T-helper 2 cell treated with Interferon-gamma antibody and Interleukin-4, amounts not matched to agents 5 μg/mL and 100 μg/mL, for 36 hours (primary cell): ENCODE measurements at regions not wholly inside any gene's neighbourhood (a gene's known extent, or its start where the extent isn't known, plus 50 kb on each side); places are given as distances from the start of the nearest gene placed in this dataset.
"Not testable (repeated sequence)": the region's sequence is repeated elsewhere in the genome, so short reads cannot be mapped to it uniquely, and the experiment has no call there.

Experiments
- DNase-seq: peaks from one replicate; pipeline ENCODE4 v3.0.0; 2021; ENCODE audit warnings: low spot score
- H3K27ac Mint-ChIP-seq: one replicate; pipeline ENCODE4 v1.8.0; 2021; ENCODE audit warnings: mild to moderate bottlenecking, mixed read lengths
- H3K27me3 Mint-ChIP-seq: one replicate; pipeline ENCODE4 v1.8.0; 2021; ENCODE audit warnings: low read depth, mixed read lengths
- H3K36me3 Mint-ChIP-seq: one replicate; pipeline ENCODE4 v1.8.0; 2021; ENCODE audit warnings: low read depth, mixed read lengths
- H3K4me1 Mint-ChIP-seq: one replicate; pipeline ENCODE4 v1.8.0; 2021; ENCODE audit warnings: low read depth, mixed read lengths
- H3K4me3 Mint-ChIP-seq: one replicate; pipeline ENCODE4 v1.8.0; 2022; ENCODE audit warnings: mild to moderate bottlenecking, moderate library complexity, mixed read lengths
- H3K9me3 Mint-ChIP-seq: one replicate; pipeline ENCODE4 v1.8.0; 2021; ENCODE audit warnings: mixed read lengths

DNA sequence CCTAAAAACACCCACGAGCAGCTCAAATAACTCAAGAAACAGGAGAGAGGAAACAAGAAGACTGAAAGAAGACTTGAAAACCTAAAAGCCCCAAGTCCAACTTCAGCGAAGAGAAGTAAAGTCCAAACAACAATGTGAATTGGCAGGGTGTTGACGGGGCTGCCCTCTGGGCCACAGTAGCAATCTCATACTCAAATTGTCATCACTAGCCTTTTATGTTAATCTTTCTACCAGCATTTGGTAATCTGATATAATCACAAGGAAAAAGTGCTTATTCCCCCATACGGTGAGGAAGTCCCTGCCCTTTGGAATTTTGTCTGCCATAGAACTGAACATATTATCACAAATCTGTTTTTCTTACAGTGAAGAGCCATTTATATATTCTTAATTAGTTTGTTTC is 51.5 kb upstream of the IFNE start:
- H3K4me1 Mint-ChIP-seq: no peaks in the 10 kb centered on the region
- H3K4me3 Mint-ChIP-seq: no peak overlapping the region
- no peaks in the 10 kb centered on the region for H3K9me3 Mint-ChIP-seq
- no peak overlapping the region for H3K27ac Mint-ChIP-seq
- H3K36me3 Mint-ChIP-seq: no peaks in the 10 kb centered on the region
- DNase-seq: no peak
- no peaks in the 10 kb centered on the region for H3K27me3 Mint-ChIP-seq

DNA sequence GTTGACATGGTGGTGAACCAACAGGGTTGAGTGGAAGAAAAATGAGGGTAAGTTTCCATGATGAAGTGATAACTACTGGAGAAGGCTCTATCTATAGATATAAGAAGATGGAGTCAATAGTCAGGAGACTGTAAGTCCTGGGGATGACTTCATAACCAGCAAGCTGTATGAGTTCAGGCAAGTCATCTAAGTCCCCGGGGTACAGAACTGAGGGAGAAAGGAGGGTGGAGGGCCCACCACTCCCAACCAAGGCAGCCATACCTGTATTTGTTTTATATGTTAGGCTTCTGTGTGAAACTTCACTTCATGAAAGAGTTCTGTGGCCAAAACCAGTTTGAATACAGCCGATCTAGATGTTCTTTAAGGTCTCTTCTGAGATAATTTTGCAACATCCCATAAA is 53.3 kb upstream of the IFNE start:
- Mint-ChIP-seq H3K4me3 (no peak overlapping the region), H3K36me3 (no peaks in the 10 kb centered on the region), H3K27me3 (no peaks in the 10 kb centered on the region), H3K27ac (no peak overlapping the region), H3K9me3 (no peaks in the 10 kb centered on the region), H3K4me1 (no peaks in the 10 kb centered on the region)
- DNase-seq: no peak

GRCh38 chr9:21542787-21543186 is 60.7 kb upstream of the IFNE start:
- H3K36me3 Mint-ChIP-seq: no peaks in the 10 kb centered on the region
- H3K4me3 Mint-ChIP-seq: no peak overlapping the region
- H3K27ac Mint-ChIP-seq: no peak overlapping the region
- H3K4me1 Mint-ChIP-seq: no peaks in the 10 kb centered on the region
- DNase-seq: no peak
- H3K9me3 Mint-ChIP-seq: no peaks in the 10 kb centered on the region
- H3K27me3 Mint-ChIP-seq: no peaks in the 10 kb centered on the region

GRCh38 chr9:21543187-21543586 is 61.1 kb upstream of the IFNE start:
- Mint-ChIP-seq H3K27ac (no peak overlapping the region), H3K9me3 (no peaks in the 10 kb centered on the region), H3K4me1 (no peaks in the 10 kb centered on the region), H3K4me3 (no peak overlapping the region), H3K36me3 (no peaks in the 10 kb centered on the region), H3K27me3 (no peaks in the 10 kb centered on the region)
- DNase-seq: no peak

GRCh38 chr9:21543816-21544215 is 61.7 kb upstream of the IFNE start:
- not testable (repeated sequence) for H3K27ac Mint-ChIP-seq, H3K4me1 Mint-ChIP-seq, DNase-seq, H3K4me3 Mint-ChIP-seq, H3K27me3 Mint-ChIP-seq, H3K9me3 Mint-ChIP-seq, H3K36me3 Mint-ChIP-seq

- peaks cover 5% of the 10 kb centered on the region for H3K4me1 Mint-ChIP-seq
- H3K4me3 Mint-ChIP-seq: no peak overlapping the region
- no peak overlapping the region for H3K27ac Mint-ChIP-seq
- no peak for DNase-seq
- no peaks in the 10 kb centered on the region for H3K9me3 Mint-ChIP-seq
- H3K36me3 Mint-ChIP-seq: no peaks in the 10 kb centered on the region
- H3K27me3 Mint-ChIP-seq: no peaks in the 10 kb centered on the region
These were observed 64.8 kb upstream of the IFNE start for GRCh38 chr9:21546949-21547348.

DNA sequence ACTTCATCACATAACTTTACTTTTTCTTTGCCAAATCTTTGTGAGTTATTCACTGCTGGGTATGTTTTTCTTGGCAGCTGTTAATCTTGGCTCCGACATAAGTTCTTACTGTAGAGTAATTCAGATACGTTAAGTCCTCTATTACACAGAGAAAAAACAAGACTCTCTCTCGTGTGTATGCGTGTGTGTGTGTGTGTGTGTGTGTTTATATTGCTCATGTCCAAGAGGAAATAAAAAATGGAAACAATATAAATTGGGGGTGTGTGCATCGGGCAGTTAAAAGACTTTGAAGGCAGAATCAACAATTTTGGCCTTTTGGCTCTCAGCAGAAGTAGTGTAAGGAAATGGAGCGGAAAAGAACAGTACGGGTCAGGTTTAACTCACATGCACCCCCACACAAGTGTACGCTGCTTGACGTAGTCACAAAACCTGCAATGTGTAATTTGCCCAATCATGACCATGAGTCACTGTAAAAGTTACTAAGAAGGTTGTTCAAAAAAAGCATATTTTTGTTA is 67.2 kb upstream of the IFNE start:
- no peaks in the 10 kb centered on the region for H3K9me3 Mint-ChIP-seq
- H3K27me3 Mint-ChIP-seq: peaks cover 3% of the 10 kb centered on the region
- peaks cover 5% of the 10 kb centered on the region for H3K4me1 Mint-ChIP-seq
- H3K27ac Mint-ChIP-seq: no peak overlapping the region
- DNase-seq: no peak
- H3K36me3 Mint-ChIP-seq: no peaks in the 10 kb centered on the region
- H3K4me3 Mint-ChIP-seq: no peak overlapping the region

DNA sequence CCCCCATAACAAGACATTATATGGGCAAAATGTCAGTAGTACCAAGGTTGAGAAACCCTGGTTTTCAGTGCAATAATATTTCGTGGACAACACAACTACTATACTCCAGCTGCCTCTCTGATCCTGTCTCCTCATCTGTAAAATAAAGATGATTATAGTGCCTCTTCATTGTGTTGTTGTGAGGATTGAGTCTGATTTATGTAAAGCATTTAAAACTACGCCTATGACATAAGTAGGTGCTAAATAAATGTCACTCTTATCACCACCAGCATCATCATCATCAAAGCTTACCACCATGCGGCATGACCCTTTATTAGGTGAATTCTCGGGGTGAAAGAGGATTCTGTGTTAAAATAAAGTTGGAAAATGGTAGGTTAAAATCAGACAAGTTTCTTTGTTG is 67.8 kb upstream of the IFNE start:
- DNase-seq: no peak
- H3K36me3 Mint-ChIP-seq: no peaks in the 10 kb centered on the region
- H3K9me3 Mint-ChIP-seq: no peaks in the 10 kb centered on the region
- no peak overlapping the region for H3K27ac Mint-ChIP-seq
- H3K4me1 Mint-ChIP-seq: peaks cover 5% of the 10 kb centered on the region
- H3K27me3 Mint-ChIP-seq: peaks cover 7% of the 10 kb centered on the region
- no peak overlapping the region for H3K4me3 Mint-ChIP-seq

- Mint-ChIP-seq H3K27ac (no peak overlapping the region), H3K36me3 (no peaks in the 10 kb centered on the region), H3K27me3 (peaks cover 11% of the 10 kb centered on the region), H3K4me3 (no peak overlapping the region), H3K4me1 (peaks cover 5% of the 10 kb centered on the region), H3K9me3 (no peaks in the 10 kb centered on the region)
- no peak for DNase-seq
These were observed 68.3 kb upstream of the IFNE start for GRCh38 chr9:21550392-21550791.

DNA sequence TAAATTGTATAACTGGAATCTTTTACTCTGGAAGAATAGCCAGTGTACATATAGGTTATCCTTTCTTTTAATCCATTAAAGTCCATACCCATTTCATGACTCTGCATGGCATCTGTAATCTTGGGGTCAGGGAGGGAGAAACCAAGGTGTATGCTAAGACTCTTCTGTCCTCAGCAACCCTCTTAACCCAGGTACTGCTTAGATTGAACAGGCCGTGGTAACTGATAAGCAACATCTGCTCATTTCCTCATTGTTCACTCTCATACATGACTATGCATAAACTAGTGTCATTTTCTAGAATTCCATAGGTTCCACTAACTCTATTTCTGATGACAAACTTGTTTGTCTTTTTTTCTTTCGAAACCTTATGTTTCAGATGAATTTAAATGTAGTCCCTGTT is 69.3 kb upstream of the IFNE start:
- no peak overlapping the region for H3K4me3 Mint-ChIP-seq
- H3K27ac Mint-ChIP-seq: no peak overlapping the region
- H3K4me1 Mint-ChIP-seq: peaks cover 5% of the 10 kb centered on the region
- no peaks in the 10 kb centered on the region for H3K36me3 Mint-ChIP-seq
- DNase-seq: no peak
- no peaks in the 10 kb centered on the region for H3K9me3 Mint-ChIP-seq
- H3K27me3 Mint-ChIP-seq: peaks cover 18% of the 10 kb centered on the region

GRCh38 chr9:21552244-21553170 is 70.4 kb upstream of the IFNE start:
- H3K27ac Mint-ChIP-seq: no peak overlapping the region
- no peaks in the 10 kb centered on the region for H3K36me3 Mint-ChIP-seq
- H3K27me3 Mint-ChIP-seq: peaks cover 28% of the 10 kb centered on the region
- H3K9me3 Mint-ChIP-seq: no peaks in the 10 kb centered on the region
- H3K4me3 Mint-ChIP-seq: no peak overlapping the region
- no peak for DNase-seq
- peaks cover 5% of the 10 kb centered on the region for H3K4me1 Mint-ChIP-seq

- no peaks in the 10 kb centered on the region for H3K36me3 Mint-ChIP-seq
- H3K9me3 Mint-ChIP-seq: no peaks in the 10 kb centered on the region
- H3K27me3 Mint-ChIP-seq: peaks cover 37% of the 10 kb centered on the region
- no peak overlapping the region for H3K4me3 Mint-ChIP-seq
- H3K27ac Mint-ChIP-seq: no peak overlapping the region
- peaks cover 8% of the 10 kb centered on the region for H3K4me1 Mint-ChIP-seq
- no peak for DNase-seq
These were observed 71.3 kb upstream of the IFNE start for GRCh38 chr9:21553441-21553840.

DNA sequence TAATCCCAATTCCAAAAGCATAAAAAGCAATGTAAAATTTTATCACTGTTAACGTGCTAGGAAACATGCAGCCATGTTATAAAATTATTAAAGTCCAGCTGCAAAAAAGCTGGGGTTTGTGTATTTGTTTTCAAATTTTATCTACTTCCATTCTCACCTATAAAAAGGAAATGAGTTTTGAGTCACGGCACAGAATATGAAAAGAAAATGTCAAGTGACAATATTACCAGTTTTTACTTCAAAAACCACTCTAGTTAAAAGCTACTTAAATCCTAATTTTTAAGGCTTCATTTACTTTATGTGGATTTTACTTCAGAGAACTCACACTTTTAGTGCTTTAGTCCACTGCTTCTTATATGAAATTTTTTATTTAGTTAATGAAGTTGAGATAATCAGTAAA is 72.7 kb upstream of the IFNE start:
- H3K27me3 Mint-ChIP-seq: peaks cover 43% of the 10 kb centered on the region
- H3K9me3 Mint-ChIP-seq: no peaks in the 10 kb centered on the region
- no peak overlapping the region for H3K27ac Mint-ChIP-seq
- peaks cover 14% of the 10 kb centered on the region for H3K4me1 Mint-ChIP-seq
- no peak overlapping the region for H3K4me3 Mint-ChIP-seq
- no peak for DNase-seq
- H3K36me3 Mint-ChIP-seq: no peaks in the 10 kb centered on the region

DNA sequence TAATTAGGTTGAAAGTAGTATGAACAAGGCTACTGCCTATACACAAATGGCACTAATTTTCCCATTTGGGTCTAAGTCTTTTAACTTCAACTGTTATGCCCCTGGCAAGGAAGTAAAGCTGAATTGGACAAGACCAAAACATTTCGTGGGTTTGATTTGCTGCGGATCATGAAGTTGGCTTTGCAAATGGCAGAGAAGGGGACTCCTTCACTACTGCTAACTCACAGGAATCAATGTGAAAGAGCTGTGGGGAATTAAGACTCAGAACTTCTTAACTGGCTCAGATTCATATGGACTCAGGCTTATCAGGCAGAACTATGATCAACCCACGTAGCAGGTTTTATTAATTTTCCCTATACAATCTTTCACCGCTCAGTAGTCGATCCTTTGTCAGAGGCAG is 73.8 kb upstream of the IFNE start:
- Mint-ChIP-seq H3K9me3 (no peaks in the 10 kb centered on the region), H3K36me3 (no peaks in the 10 kb centered on the region), H3K4me3 (no peak overlapping the region), H3K27ac (no peak overlapping the region), H3K4me1 (peaks cover 13% of the 10 kb centered on the region), H3K27me3 (peaks cover 52% of the 10 kb centered on the region)
- DNase-seq: no peak
